ENCODE measurements at regions not wholly inside any gene's neighbourhood (a gene's known extent, or its start where the extent isn't known, plus 50 kb on each side); places are given as distances from the start of the nearest gene placed in this dataset.

GRCh38 chrX:39582976-39583375 lies 514.8 kb downstream of the BCOR start:
- no peak overlapping the region for H3K4me2 ChIP-seq (ENCODE audit: control insufficient read depth, extremely low read depth, insufficient read depth, low read depth, low read length)
- TF ChIP-seq CTCF (optimal IDR thresholded peaks at IDR 0.05 in 1 of 3, IDR thresholded peaks at IDR 0.05 in 1 of 3, conservative IDR thresholded peaks at IDR 0.05 in 1 of 3; ENCODE audit: extremely low read depth in 1 of 3, insufficient read depth in 2 of 3, low read length in 3 of 3) (no peak), EZH2 (IDR thresholded peaks at IDR 0.05; ENCODE audit: low read length) (no peak)
- H3K79me2 ChIP-seq (ENCODE audit: control insufficient read depth, insufficient read depth, low read length): no peaks in the 10 kb centered on the region
- H3K9me1 ChIP-seq (ENCODE audit: control insufficient read depth, extremely low read depth, insufficient read depth, low read length): no peaks in the 10 kb centered on the region
- H3K4me3 ChIP-seq (ENCODE audit: control insufficient read depth in 2 of 3, extremely low read depth in 1 of 3, insufficient read depth in 2 of 3, low read depth in 1 of 3, low read length in 3 of 3): no peak overlapping the region
- H3K9ac ChIP-seq (ENCODE audit: control insufficient read depth, extremely low read depth, insufficient read depth, low read length): no peak overlapping the region
- H3K27me3 ChIP-seq (ENCODE audit: control insufficient read depth, extremely low read depth, insufficient read depth, low read length): no peaks in the 10 kb centered on the region
- H3K4me1 ChIP-seq (ENCODE audit: control insufficient read depth, extremely low read depth, insufficient read depth, low read length): peaks cover 2% of the 10 kb centered on the region
- H3K9me3 ChIP-seq (ENCODE audit: control insufficient read depth, low read depth, low read length): no peaks in the 10 kb centered on the region
- FAIRE-seq: no peak
- no peaks in the 10 kb centered on the region for H3K36me3 ChIP-seq (ENCODE audit: control insufficient read depth in 2 of 2, extremely low read depth in 1 of 2, insufficient read depth in 2 of 2, low read length in 2 of 2)
- H4K20me1 ChIP-seq (ENCODE audit: control insufficient read depth, extremely low read depth, insufficient read depth, low read length): no peaks in the 10 kb centered on the region
- no peak overlapping the region for H2AFZ ChIP-seq (ENCODE audit: control insufficient read depth, low read length)
- dilution Hi-C loops (cut with MboI; ENCODE audit: extremely low pct_ligation_motif_present, low sequenced_read_pairs): no loop called here
- DNase-seq (ENCODE audit: low read depth, low spot score): no peak
- H3K27ac ChIP-seq (ENCODE audit: control insufficient read depth, insufficient read depth, low read length): no peak overlapping the region

GRCh38 chrX:39585808-39586207 lies 511.9 kb downstream of the BCOR start:
- Histone ChIP-seq H3K27ac (ENCODE audit: control insufficient read depth, insufficient read depth, low read length) (no peak overlapping the region), H3K79me2 (ENCODE audit: control insufficient read depth, insufficient read depth, low read length) (no peaks in the 10 kb centered on the region), H3K9ac (ENCODE audit: control insufficient read depth, extremely low read depth, insufficient read depth, low read length) (no peak overlapping the region), H4K20me1 (ENCODE audit: control insufficient read depth, extremely low read depth, insufficient read depth, low read length) (no peaks in the 10 kb centered on the region), H2AFZ (ENCODE audit: control insufficient read depth, low read length) (no peak overlapping the region), H3K9me1 (ENCODE audit: control insufficient read depth, extremely low read depth, insufficient read depth, low read length) (no peaks in the 10 kb centered on the region), H3K4me3 (ENCODE audit: control insufficient read depth in 2 of 3, extremely low read depth in 1 of 3, insufficient read depth in 2 of 3, low read depth in 1 of 3, low read length in 3 of 3) (no peak overlapping the region), H3K36me3 (ENCODE audit: control insufficient read depth in 2 of 2, extremely low read depth in 1 of 2, insufficient read depth in 2 of 2, low read length in 2 of 2) (no peaks in the 10 kb centered on the region), H3K4me1 (ENCODE audit: control insufficient read depth, extremely low read depth, insufficient read depth, low read length) (peaks cover 3% of the 10 kb centered on the region), H3K27me3 (ENCODE audit: control insufficient read depth, extremely low read depth, insufficient read depth, low read length) (no peaks in the 10 kb centered on the region), H3K4me2 (ENCODE audit: control insufficient read depth, extremely low read depth, insufficient read depth, low read depth, low read length) (no peak overlapping the region), H3K9me3 (ENCODE audit: control insufficient read depth, low read depth, low read length) (no peaks in the 10 kb centered on the region)
- TF ChIP-seq EZH2 (IDR thresholded peaks at IDR 0.05; ENCODE audit: low read length): no peak
- no peak for TF ChIP-seq CTCF (optimal IDR thresholded peaks at IDR 0.05 in 1 of 3, IDR thresholded peaks at IDR 0.05 in 1 of 3, conservative IDR thresholded peaks at IDR 0.05 in 1 of 3; ENCODE audit: extremely low read depth in 1 of 3, insufficient read depth in 2 of 3, low read length in 3 of 3)
- dilution Hi-C loops (cut with MboI; ENCODE audit: extremely low pct_ligation_motif_present, low sequenced_read_pairs): no loop called here
- DNase-seq (ENCODE audit: low read depth, low spot score) (no peak), FAIRE-seq (no peak)

Measured in keratinocyte (primary cell).